Stromal cell of bone marrow (primary cell): ENCODE measurements at regions not wholly inside any gene's neighbourhood (a gene's known extent, or its start where the extent isn't known, plus 50 kb on each side); places are given as distances from the start of the nearest gene placed in this dataset.

Experiments
- DNase-seq: peaks from one replicate; pipeline ENCODE4 v3.0.0-alpha.2; 2012; ENCODE audit warnings: low read depth

DNA sequence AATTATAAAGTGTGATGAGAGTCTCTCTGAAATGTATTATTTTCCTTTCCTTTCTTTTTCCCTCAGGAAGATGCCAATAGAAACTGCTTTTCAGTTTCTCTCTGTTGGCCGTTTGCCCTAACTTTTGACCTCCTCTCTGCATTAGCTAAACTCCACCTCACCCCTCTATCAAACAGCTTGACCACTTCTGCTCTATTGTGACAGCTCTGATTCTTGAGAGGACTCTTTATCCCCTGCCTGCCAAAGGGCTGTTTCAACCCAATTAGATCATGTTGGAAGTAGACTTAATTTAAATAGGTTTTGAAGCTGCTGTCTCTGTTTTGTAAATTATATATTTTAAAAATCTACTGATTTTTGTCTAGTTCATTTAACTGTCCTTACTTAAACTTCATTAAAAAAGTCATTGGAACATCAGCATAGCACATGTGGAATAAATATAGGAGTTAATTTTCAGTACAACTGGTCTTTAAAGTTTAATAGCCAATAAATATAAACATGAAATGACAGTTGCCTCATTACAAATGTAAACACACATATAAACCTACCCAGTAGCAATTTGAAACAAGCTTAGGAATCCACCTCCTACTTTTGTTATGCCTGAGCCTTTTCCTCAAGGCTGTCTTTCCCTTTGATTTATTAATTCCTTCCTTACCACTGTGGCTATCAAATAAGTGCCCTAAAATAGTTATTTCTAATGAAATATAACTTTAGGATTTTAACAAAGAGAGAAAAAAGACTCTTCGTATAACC lies 152.0 kb downstream of the CHRM3 start:
- no peak for DNase-seq

DNA sequence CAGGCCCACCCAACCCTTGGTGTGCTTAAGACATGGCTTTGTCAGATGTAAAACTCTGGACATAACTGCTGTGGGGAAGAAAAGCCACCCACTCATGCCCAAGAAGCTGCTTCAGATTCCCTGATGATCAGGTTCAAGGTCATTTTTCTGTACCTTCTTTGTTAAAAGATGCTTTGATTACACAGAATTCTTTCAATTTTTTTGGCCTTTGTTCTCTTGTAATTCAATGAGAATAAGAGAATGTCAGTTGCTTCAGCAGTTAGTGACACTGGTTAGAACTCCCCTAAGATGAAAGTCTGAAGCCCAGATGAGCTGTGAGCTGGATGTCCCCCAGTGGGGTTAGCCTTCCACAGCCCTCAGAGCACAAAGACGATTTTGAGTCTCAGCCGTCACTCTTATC lies 152.7 kb downstream of the CHRM3 start:
- no peak for DNase-seq

DNA sequence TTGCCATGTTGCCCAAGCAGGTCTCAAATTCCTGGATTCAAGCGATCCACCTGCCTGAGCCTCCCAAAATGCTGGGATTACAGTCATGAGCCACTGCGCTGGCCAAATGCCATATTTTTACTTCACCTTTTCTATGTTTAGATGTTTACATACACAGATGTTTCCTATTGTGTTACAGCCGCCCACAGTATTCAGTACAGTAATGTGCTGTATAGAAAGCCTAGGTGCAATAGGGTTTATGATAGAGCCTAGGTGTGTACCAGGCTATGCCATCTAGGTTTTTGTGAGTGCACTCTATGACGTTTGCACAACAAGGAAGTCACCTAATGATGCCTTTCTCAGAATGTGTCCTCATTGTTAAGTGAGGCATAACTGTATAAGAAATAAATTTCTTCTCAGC lies 153.4 kb downstream of the CHRM3 start:
- DNase-seq = no peak

DNA sequence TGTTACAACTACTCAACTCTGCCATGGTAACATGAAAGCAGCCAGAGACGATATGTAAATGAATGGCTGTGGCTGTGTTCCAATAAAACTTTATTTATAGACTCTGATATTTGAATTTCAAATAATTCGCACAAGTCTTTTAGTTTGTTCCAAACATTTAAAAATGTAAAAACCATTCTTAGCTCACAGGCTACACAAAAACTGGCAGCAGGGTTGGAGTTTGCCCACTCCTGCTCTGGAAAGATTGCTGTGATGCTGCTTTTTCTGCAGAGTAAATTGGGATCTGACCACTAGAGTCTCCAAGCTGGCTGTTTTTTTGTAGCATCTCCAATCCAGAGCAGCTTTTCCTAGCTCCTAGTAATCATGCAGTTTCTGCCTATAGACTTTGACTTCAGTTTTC lies 157.5 kb downstream of the CHRM3 start:
- DNase-seq = no peak

DNA sequence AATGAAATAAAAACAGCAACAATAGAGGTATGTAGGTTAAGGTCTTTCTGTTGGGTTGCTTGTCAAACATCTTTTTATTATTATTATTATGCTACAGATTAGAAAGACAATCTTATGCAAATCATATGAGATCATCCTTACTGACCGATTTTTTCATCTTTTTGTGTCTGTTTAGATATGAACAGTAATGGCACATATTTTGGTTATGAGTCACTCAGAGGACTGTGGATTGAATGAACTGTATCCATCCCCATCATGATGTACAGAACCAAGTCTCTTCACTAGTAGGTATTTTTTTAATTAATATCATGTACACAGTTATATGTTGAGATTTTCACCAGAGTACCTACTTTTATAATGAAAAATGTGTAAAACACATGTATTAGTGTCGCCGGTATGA lies 159.1 kb downstream of the CHRM3 start:
- DNase-seq = no peak

DNA sequence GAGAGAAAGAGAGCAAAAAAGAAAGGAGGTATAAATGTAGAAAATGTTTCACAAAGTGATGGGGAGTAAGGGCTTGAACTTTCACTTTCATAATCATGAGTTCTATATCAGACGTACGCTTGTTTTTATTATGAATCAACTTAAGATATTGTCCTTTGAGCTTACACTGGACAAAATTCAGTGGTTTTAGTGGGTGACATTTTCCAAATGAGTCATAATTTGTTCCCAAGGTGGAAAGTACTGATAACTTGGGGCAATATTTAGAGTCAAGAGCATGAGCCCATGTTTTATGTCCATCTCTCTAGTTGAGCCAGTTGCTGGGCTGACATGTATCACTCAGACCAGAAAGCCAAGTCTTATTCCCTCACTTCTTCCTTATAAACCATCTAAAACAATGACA lies 161.6 kb downstream of the CHRM3 start:
- no peak for DNase-seq

DNA sequence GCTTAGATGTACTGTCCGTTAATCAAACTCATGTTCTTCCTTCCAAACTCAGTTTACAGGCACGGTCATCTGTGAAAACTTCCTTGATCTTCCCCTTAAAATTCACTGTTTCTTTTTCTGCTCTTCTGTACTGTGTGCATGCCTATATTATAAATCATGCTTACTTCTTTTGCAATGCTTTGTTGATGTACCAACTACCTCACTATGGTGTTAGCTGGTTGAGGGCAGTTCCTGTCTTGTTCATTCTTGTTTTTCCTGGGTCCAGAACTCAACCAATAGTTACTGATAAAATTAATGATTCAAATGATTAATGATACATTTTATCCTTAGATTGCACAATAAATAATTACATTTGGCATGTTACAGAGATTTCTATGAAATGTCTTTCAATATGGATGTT lies 163.8 kb downstream of the CHRM3 start:
- no peak for DNase-seq

DNA sequence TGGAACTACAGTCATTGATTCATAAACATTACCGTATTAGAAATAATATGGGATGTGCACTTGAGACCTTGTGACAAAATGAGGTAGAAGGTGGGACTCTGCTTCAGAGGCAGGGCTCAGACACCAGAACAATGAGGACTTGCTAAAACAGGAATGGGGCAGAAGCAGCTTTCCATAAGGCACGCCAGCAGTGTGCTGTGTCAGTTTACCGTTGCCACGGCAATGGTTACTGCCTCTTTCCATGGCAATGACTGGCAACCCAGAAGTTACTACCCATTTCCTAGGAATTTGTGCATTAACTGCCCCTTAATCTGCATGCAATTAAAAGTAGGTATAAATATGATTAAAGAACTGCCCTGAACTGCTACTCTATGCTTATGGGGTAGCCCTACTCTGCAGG lies 169.0 kb downstream of the CHRM3 start:
- no peak for DNase-seq

DNA sequence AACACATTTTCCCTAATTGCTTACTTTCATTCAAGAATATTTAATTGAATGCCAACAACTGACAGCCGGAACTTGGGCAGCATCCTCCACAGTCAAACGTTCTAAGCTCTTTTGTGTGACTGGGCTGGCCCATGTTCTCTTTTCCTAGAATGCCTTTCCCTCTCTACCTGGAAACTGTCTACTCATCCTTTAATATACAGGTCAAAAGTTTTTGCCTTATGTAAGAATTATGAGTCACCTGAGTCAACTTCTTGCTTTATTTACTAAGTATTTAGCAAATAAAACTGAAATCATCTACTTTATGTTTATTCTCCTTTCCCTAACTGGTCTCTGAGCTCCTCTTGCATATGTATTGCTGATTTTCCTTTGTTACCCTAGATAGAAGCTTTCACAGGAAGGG lies 172.2 kb downstream of the CHRM3 start:
- DNase-seq = no peak

DNA sequence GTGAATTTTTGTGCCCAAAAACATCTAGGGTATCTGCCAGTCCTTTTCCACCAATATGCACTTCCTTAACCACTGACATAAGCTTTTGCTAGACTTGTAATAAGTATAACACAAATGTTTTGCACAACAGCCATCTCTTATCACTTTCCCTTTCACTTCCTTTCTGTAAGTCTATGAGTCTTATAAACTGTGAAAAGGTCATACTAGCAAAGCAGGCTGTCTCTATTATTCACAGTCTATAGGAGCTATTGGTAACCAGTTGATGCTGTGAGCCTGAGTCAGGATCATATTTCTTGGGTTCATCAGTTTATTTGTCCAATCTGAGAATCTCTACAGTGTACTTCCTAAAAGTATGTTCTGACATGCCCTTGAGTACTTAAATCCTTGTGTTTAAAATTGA lies 172.6 kb downstream of the CHRM3 start:
- DNase-seq = no peak

DNA sequence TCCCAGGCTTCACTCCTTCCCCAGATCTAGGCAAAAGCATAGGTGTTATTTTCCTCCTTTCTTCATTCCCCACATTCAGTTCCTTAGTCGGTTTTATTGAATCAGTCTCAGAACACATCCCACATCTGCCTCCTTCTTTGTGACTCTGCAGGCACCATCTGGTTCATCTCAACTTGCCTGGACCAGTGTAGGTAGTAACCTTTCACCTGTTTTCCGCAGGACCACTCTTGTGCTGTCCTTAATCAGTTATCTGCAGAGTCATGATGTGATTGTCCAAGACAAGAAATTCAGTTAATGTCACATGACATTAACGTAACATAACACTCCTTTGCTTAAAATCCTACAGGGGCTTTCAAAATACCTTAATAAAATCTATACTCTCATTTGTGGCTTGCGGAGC lies 174.6 kb downstream of the CHRM3 start:
- DNase-seq = no peak

DNA sequence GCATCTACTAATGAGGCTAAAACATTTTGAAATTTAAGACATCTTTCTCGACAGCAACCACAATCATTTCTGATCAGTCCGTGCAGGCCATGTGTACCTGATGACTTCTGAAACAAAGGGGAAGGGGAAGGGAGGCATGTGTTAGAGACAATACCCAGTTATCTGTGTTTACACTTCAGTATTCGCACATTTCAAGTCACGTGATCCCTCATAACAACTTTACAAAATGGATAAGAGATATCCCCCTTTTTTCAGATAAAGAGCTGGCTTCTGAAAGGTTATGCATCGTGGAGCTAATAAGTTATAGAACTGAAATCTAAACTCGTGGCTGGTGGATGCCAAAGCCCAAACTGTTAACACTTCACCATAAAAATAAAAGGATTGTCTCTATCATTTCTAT lies 175.7 kb downstream of the CHRM3 start:
- no peak for DNase-seq

DNA sequence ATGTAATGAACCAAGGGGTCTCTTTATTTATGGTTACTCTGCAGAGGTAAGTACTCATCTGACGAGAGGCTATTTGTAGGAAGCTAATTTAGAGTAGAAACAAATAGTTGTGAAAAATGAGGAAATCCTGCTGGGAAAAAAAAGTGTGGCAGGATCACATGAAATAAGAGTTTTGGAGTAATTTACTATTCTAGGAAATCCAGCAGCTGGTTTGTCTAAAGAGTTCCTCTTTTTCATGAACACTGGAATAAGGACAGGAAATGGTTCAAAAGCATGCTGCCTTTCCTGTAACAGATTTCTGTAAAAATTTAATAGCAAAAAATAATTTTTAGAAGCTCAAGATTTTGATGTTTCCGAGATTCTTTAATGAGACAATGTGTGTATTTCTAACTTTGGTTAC lies 177.3 kb downstream of the CHRM3 start:
- DNase-seq = no peak

DNA sequence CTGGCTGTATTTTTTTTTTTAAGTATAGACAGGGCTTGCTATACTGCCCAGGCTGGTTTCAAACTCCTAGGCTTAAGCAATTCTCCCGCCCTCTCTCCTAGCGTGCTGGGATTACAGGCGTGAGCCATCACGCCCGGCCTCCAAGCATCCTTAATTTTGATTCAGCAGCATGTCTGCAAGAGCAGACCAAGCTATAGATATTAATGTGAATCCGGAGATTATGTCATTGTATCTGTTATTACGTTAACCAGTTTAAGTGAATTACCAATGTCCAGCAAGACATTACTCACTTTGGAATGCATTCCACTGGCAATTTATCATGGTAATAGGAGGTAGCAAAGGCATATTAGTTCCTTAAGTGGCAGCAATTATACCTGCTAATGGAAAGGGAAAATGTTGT lies 179.7 kb downstream of the CHRM3 start:
- no peak for DNase-seq

DNA sequence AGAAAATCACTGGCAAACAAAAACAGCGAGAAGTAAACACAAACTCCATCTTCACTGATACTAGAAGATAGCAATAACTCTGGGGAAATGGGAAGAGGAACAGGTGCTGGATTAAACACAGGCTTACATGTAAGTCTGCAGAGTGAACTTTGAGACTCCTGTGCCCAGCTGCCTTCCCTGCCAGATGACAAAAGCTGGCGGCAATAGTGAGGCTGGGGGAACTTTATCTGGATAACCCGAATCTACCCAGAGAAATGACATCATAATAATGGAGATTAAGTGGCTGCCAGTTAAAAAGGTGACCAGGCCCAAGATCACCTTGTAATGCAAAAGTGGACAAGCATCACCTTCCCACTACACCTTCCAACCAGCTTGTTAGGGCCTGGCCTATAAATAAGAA lies 184.5 kb downstream of the CHRM3 start:
- no peak for DNase-seq

DNA sequence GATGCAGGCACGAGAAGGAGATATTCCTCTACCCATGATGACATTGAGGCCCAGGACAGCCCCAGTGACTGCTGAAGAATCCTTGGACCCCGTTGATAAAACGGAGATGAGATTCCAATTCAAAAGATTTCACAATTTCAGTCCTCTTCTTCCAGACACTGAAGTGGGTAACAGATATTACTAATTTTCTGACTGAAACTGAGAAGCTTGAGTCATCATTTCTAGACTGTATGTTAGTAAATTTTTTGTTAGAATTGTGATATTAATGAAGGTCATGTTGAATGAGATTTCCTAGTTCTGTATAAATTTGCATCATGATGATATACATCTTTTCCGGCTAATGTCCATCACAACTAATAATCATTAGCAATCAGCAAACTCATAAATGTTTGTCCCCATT lies 185.8 kb downstream of the CHRM3 start:
- DNase-seq = no peak

DNA sequence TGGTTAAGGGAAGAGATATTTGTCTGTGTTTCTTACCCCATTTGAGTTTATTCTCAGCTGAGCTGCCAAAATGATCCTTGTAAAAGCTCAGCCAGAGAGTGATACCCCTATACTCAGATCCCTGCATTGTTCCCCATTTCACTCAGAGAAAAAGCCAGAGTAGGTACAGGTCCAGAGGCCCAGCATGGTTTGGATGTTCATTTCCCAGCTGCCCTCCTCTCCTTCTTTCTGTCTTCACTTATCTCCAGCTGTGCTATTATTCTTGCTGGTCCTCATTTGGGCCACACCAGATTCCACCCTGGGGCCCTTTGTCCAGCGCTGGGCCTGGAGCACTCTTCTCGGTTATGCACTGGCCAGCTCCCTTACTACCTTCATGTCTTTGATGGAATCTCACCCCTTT lies 187.7 kb downstream of the CHRM3 start:
- no peak for DNase-seq

DNA sequence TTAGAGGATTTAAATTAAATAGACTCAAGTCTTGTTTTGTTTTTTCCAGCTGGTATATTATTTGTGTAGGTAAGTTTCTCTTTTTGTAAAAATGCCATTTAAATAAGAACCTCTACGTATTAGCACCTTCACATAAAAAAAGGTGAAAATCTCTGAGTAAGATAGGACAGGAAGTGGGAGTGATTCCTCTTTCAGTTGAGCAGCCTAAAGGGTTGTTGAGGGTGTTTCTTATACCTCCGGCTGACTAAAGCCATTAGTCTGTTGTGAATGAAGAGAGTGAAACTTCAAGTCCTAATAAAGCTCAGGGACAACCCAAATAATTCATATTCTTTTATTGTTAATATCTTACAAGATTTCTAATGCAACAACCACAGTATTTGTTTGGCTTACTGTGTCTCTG lies 188.7 kb downstream of the CHRM3 start:
- DNase-seq = no peak

DNA sequence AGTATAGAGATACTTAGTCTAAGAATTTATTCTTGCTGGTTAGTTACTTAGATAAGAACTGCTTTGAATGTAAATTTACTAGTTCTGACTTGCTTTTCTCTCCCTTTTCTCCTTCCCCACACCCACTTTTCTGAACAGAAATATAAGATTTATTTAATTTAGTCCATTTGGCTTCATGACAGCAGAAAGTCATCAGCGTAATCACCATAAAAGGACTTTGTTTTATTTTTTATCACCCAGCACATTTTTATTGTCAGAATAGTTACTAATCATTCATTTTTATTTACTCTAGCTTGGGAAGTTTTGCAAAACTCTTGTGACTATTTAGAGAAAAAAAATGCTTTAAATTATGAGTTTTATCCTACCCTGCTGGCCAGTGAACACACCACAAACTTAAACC lies 197.2 kb downstream of the CHRM3 start:
- DNase-seq = no peak

DNA sequence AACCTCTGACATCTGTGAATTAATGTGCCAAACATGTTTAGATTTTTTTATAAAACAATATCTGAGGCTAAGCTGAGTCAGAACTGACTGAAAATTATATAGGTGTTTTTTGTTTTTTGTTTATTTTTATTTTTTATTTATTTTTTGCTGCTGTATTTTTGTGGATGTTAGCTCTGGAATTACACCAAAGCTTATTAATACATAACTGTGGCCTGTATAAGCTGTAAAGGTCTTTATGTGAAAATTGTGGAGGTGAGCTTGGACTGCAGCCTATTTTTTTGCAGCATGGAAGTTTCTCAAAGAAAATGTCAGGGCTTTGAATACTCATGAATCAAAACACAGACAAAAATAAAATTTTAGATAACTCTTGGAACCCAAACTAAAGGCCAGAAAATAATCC lies 199.8 kb downstream of the CHRM3 start:
- no peak for DNase-seq

DNA sequence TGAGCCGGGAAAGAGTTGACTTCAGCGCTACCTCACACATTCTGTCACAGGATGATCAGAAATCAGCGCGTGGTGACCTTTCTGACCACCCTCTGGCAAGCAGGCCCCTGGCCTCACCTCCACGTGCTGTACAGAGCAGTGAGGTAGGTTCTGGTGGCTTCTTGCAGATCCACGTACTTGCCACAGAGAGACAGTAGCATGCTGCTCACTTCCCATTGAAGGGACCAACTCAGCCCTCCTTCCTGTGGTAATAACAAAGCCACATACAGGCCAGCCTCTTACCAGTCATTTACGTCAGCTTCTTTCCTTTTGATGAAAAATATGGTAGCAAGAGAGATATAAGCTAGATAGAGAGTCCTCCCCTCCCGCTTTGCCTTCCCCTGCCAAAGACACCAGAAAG lies 200.7 kb downstream of the CHRM3 start:
- no peak for DNase-seq

DNA sequence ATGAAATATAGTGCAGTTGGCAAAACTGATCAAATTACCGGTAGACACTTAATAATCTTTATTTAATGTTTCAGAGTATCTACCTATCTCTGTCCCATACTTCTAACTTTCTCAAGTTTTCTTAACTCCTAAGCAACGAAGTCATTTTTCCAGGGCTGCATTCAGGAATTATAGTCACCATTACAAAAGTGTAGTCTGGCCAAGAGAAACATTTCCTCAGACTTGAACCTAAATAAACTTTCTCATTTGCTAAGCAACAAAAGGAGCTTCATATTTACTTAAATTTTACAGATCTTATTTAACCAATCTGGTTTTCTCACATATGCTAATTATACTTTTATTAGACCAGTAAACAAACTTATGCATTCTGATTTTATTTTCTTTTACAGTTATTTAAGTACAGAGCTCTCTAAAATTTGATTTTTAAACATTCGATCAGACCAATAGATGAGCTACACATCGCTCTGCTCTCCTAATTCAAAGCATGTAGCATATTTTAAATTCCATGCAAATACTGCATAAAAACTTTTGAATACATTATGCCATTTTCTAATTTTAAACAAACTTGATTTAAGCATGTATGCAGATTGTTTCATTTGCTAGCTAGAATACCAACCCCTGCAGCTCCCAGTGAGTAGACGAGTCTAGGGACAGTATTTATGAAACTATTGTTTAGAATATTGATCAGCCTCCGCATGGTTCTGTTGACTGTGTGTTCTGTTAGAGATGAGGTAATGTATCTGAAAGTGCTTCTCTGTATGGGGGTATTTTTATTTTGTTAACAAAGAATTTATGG lies 201.4 kb downstream of the CHRM3 start:
- DNase-seq = peak; percentile 4

DNA sequence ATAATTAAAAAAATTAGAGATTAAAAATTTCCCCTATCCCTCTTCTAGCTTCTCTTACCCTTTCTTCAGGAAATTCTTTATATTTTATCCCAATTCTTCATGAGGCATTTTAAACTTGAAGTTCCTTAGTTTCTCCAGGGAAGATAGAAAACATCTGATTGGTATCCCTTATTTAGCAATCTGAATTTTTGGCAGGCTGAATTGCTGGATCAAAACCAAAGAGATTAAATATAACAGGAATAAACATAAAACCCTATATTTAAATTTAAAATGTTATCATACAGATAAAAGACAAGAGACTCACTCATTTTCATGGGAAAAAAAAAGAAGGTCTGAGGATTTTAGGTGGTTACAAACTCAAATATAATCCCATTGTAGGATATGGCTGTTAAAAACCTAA lies 204.2 kb downstream of the CHRM3 start:
- DNase-seq = no peak

DNA sequence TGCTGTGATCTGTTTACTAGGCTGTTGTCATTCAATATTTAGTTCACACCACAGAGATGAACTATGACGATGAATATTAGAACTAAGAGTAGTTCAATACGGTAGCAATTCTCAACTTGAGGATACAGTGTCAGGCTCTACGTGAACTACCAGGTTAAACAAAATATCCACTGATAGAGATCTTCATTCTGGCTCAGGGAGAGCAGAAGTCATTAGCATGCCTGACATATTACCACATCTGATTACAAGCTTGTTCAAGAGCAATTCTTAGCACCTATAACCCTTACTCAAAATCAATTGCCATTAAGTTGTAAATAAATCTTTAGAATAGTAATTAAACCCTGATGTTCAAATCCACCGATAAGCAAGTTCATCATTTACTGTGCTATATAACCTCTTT lies 207.2 kb downstream of the CHRM3 start:
- no peak for DNase-seq
